NCI-H69 (cell line): ENCODE measurements at regions not wholly inside any gene's neighbourhood (a gene's known extent, or its start where the extent isn't known, plus 50 kb on each side); places are given as distances from the start of the nearest gene placed in this dataset.

Experiments used
- DNase-seq: peaks from one replicate; lab custom pipeline; 2025; lab: John Stamatoyannopoulos, UW

GRCh38 chr18:68103561-68103960 is 587.0 kb upstream of the DSEL start:
- DNase-seq, result no peak

- no peak for DNase-seq
These were observed 585.6 kb upstream of the DSEL start for GRCh38 chr18:68102117-68102516.

- DNase-seq, result no peak
These were observed 582.1 kb upstream of the DSEL start for GRCh38 chr18:68098655-68099054.

- DNase-seq, result no peak
These were observed 570.0 kb upstream of the DSEL start for GRCh38 chr18:68086481-68086880.

- no peak for DNase-seq
These were observed 568.7 kb upstream of the DSEL start for GRCh38 chr18:68085251-68085650.

- no peak for DNase-seq
These were observed 567.3 kb upstream of the DSEL start for GRCh38 chr18:68083776-68084175.

- DNase-seq, result no peak
These were observed 566.6 kb upstream of the DSEL start for GRCh38 chr18:68083131-68083530.

GRCh38 chr18:68072744-68073143 is 556.2 kb upstream of the DSEL start:
- DNase-seq, result no peak

GRCh38 chr18:68060871-68061270 is 544.4 kb upstream of the DSEL start:
- no peak for DNase-seq

GRCh38 chr18:68056936-68057335 is 540.4 kb upstream of the DSEL start:
- DNase-seq, result no peak

- no peak for DNase-seq
These were observed 538.1 kb upstream of the DSEL start for GRCh38 chr18:68054669-68055068.

GRCh38 chr18:68053290-68053689 is 536.8 kb upstream of the DSEL start:
- no peak for DNase-seq

GRCh38 chr18:68041327-68041726 is 524.8 kb upstream of the DSEL start:
- DNase-seq, result no peak

- DNase-seq, result no peak
These were observed 523.7 kb upstream of the DSEL start for GRCh38 chr18:68040198-68040597.

- DNase-seq, result no peak
These were observed 519.4 kb upstream of the DSEL start for GRCh38 chr18:68035774-68036522.

GRCh38 chr18:68034296-68034695 is 517.8 kb upstream of the DSEL start:
- DNase-seq, result no peak

- DNase-seq, result no peak
These were observed 516.9 kb upstream of the DSEL start for GRCh38 chr18:68033466-68033865.

- no peak for DNase-seq
These were observed 508.2 kb upstream of the DSEL start for GRCh38 chr18:68024716-68025115.

GRCh38 chr18:68017385-68017784 is 500.9 kb upstream of the DSEL start:
- DNase-seq, result peak; percentile 22

GRCh38 chr18:67997496-67997895 is 481.0 kb upstream of the DSEL start:
- DNase-seq, result no peak

GRCh38 chr18:67995769-67996168 is 479.2 kb upstream of the DSEL start:
- DNase-seq, result no peak

- DNase-seq, result no peak
These were observed 463.7 kb upstream of the DSEL start for GRCh38 chr18:67980241-67980640.

- DNase-seq, result no peak
These were observed 460.6 kb upstream of the DSEL start for GRCh38 chr18:67977067-67977616.

GRCh38 chr18:67973916-67974315 is 457.4 kb upstream of the DSEL start:
- no peak for DNase-seq
